ENCODE measurements at regions not wholly inside any gene's neighbourhood (a gene's known extent, or its start where the extent isn't known, plus 50 kb on each side); places are given as distances from the start of the nearest gene placed in this dataset.

DNA sequence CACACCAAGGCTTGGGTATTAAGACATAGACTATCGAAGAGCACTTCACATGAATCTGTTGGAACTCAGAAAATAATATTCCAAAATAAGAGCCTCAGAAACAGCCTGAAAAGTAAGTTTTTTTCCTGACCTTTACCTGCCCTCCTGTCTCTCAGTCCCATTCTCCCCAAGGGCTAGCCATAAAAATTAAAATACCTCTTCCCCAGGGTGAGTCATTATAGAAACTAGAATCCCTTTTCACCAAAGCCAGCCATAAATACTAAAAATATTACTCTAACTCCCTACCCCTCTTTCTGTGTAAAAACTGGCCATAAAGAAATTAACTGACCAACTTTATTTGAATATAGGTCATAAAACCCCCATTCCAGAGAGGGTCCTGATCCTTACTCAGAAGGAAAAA lies 87.9 kb upstream of the TMEM106B start:
- Histone ChIP-seq H3K36me3 (ENCODE audit: control insufficient read depth, low read length) (no peaks in the 10 kb centered on the region), H3K4me1 (ENCODE audit: control insufficient read depth, low read length) (no peaks in the 10 kb centered on the region), H3K9me3 (ENCODE audit: control insufficient read depth, insufficient read depth, low read length) (no peaks in the 10 kb centered on the region), H3K79me2 (ENCODE audit: control insufficient read depth, low read length) (no peaks in the 10 kb centered on the region), H4K20me1 (ENCODE audit: control insufficient read depth, insufficient read depth, low read depth, low read length) (no peaks in the 10 kb centered on the region), H3K27me3 (ENCODE audit: control insufficient read depth, low read length) (no peaks in the 10 kb centered on the region), H3K9me2 (replicated peaks; ENCODE audit: control insufficient read depth, low read length) (no peaks in the 10 kb centered on the region), H3K4me3 (ENCODE audit: low read length) (no peak overlapping the region), H3F3A (ENCODE audit: control insufficient read depth, insufficient read depth) (no peaks in the 10 kb centered on the region), H3K4me2 (ENCODE audit: low read length) (no peak overlapping the region), H3K27ac (ENCODE audit: low read depth, low read length) (no peak overlapping the region)
- TF ChIP-seq, protein P1, sequence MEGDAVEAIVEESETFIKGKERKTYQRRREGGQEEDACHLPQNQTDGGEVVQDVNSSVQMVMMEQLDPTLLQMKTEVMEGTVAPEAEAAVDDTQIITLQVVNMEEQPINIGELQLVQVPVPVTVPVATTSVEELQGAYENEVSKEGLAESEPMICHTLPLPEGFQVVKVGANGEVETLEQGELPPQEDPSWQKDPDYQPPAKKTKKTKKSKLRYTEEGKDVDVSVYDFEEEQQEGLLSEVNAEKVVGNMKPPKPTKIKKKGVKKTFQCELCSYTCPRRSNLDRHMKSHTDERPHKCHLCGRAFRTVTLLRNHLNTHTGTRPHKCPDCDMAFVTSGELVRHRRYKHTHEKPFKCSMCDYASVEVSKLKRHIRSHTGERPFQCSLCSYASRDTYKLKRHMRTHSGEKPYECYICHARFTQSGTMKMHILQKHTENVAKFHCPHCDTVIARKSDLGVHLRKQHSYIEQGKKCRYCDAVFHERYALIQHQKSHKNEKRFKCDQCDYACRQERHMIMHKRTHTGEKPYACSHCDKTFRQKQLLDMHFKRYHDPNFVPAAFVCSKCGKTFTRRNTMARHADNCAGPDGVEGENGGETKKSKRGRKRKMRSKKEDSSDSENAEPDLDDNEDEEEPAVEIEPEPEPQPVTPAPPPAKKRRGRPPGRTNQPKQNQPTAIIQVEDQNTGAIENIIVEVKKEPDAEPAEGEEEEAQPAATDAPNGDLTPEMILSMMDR (IDR thresholded peaks at IDR 0.05; ENCODE audit: low read depth, low read length, poor library complexity, severe bottlenecking), result no peak
- TF ChIP-seq EZH2phosphoT487 (IDR thresholded peaks at IDR 0.05; ENCODE audit: borderline replicate concordance, low read length), result no peak

- Histone ChIP-seq H3K4me1 (ENCODE audit: control insufficient read depth, low read length) (no peaks in the 10 kb centered on the region), H3K9me3 (ENCODE audit: control insufficient read depth, insufficient read depth, low read length) (no peaks in the 10 kb centered on the region), H3K4me3 (ENCODE audit: low read length) (no peak overlapping the region), H3K36me3 (ENCODE audit: control insufficient read depth, low read length) (no peaks in the 10 kb centered on the region), H3K4me2 (ENCODE audit: low read length) (no peak overlapping the region), H3K27ac (ENCODE audit: low read depth, low read length) (no peak overlapping the region), H3K9me2 (replicated peaks; ENCODE audit: control insufficient read depth, low read length) (no peaks in the 10 kb centered on the region), H3K27me3 (ENCODE audit: control insufficient read depth, low read length) (no peaks in the 10 kb centered on the region), H3F3A (ENCODE audit: control insufficient read depth, insufficient read depth) (no peaks in the 10 kb centered on the region), H3K79me2 (ENCODE audit: control insufficient read depth, low read length) (no peaks in the 10 kb centered on the region), H4K20me1 (ENCODE audit: control insufficient read depth, insufficient read depth, low read depth, low read length) (no peaks in the 10 kb centered on the region)
- TF ChIP-seq, protein P1 (IDR thresholded peaks at IDR 0.05; ENCODE audit: low read depth, low read length, poor library complexity, severe bottlenecking), result no peak
- TF ChIP-seq EZH2phosphoT487 (IDR thresholded peaks at IDR 0.05; ENCODE audit: borderline replicate concordance, low read length), result no peak
Observed at GRCh38 chr7:12124028-12124427, 87.1 kb upstream of the TMEM106B start.

DNA sequence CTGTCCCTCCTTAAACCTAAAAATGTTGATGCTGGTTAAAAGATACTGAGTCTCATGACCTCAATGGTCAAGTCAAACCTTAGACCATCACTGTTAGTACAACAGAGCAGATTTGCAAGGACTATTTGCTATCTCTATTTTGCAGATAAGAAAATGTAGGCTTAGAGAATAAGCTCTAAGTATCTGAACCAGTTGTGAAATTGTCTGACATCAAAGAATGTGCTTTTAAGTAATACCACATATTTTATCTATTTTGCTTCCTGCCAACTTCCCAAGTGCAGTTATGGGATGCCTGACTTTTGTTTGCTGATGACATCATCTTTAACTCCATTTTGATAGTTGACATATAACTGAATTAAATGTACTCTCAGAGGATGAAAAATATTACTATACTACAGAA lies 83.6 kb upstream of the TMEM106B start:
- no peaks in the 10 kb centered on the region; the same call in 1 of the 2 replicates for H3K9me2 ChIP-seq (replicated peaks; ENCODE audit: control insufficient read depth, low read length)
- H3K27ac ChIP-seq (ENCODE audit: low read depth, low read length), result no peak overlapping the region
- no peak overlapping the region for H3K4me3 ChIP-seq (ENCODE audit: low read length)
- no peaks in the 10 kb centered on the region for H3F3A ChIP-seq (ENCODE audit: control insufficient read depth, insufficient read depth)
- no peaks in the 10 kb centered on the region for H3K27me3 ChIP-seq (ENCODE audit: control insufficient read depth, low read length)
- no peaks in the 10 kb centered on the region for H3K9me3 ChIP-seq (ENCODE audit: control insufficient read depth, insufficient read depth, low read length)
- H3K79me2 ChIP-seq (ENCODE audit: control insufficient read depth, low read length), result no peaks in the 10 kb centered on the region
- H4K20me1 ChIP-seq (ENCODE audit: control insufficient read depth, insufficient read depth, low read depth, low read length), result no peaks in the 10 kb centered on the region
- no peak overlapping the region for H3K4me2 ChIP-seq (ENCODE audit: low read length)
- no peaks in the 10 kb centered on the region for H3K4me1 ChIP-seq (ENCODE audit: control insufficient read depth, low read length)
- H3K36me3 ChIP-seq (ENCODE audit: control insufficient read depth, low read length), result no peaks in the 10 kb centered on the region
- TF ChIP-seq EZH2phosphoT487 (IDR thresholded peaks at IDR 0.05; ENCODE audit: borderline replicate concordance, low read length), result no peak
- TF ChIP-seq, protein P1 (IDR thresholded peaks at IDR 0.05; ENCODE audit: low read depth, low read length, poor library complexity, severe bottlenecking), result no peak

- Histone ChIP-seq H3K27ac (ENCODE audit: low read depth, low read length) (no peak overlapping the region), H3K4me1 (ENCODE audit: control insufficient read depth, low read length) (no peaks in the 10 kb centered on the region), H3K4me3 (ENCODE audit: low read length) (no peak overlapping the region), H3K9me3 (ENCODE audit: control insufficient read depth, insufficient read depth, low read length) (no peaks in the 10 kb centered on the region), H3K4me2 (ENCODE audit: low read length) (no peak overlapping the region), H4K20me1 (ENCODE audit: control insufficient read depth, insufficient read depth, low read depth, low read length) (no peaks in the 10 kb centered on the region), H3K27me3 (ENCODE audit: control insufficient read depth, low read length) (no peaks in the 10 kb centered on the region), H3K36me3 (ENCODE audit: control insufficient read depth, low read length) (no peaks in the 10 kb centered on the region), H3F3A (ENCODE audit: control insufficient read depth, insufficient read depth) (no peaks in the 10 kb centered on the region), H3K79me2 (ENCODE audit: control insufficient read depth, low read length) (no peaks in the 10 kb centered on the region), H3K9me2 (replicated peaks; ENCODE audit: control insufficient read depth, low read length) (no peaks in the 10 kb centered on the region; the same call in 1 of the 2 replicates)
- TF ChIP-seq EZH2phosphoT487 (IDR thresholded peaks at IDR 0.05; ENCODE audit: borderline replicate concordance, low read length), result no peak
- TF ChIP-seq, protein P1 (IDR thresholded peaks at IDR 0.05; ENCODE audit: low read depth, low read length, poor library complexity, severe bottlenecking), result no peak
Observed at GRCh38 chr7:12130609-12131008, 80.5 kb upstream of the TMEM106B start.
